HL-60 (cell line): ENCODE measurements at regions not wholly inside any gene's neighbourhood (a gene's known extent, or its start where the extent isn't known, plus 50 kb on each side); places are given as distances from the start of the nearest gene placed in this dataset.

ENCODE experiments used
- DNase-seq, 2 experiments: peaks; one replicate each; pipeline ENCODE4 v3.0.0-alpha.2; 2010 to 2020; ENCODE audit warnings: low read depth in 1 of 2, low spot score in 1 of 2
- H3K27ac ChIP-seq: fragments of 250-450 bp; sonication (Bioruptor Pico); replicated peaks from 2 replicates; pipeline ENCODE4 v1.5.1; 2020; ENCODE audit warnings: mild to moderate bottlenecking, moderate library complexity
- H3K27me3 ChIP-seq: fragments of 250-450 bp; sonication (Bioruptor Pico); 2 replicates; pipeline ENCODE4 v1.5.1; 2021; ENCODE audit warnings: mild to moderate bottlenecking, moderate library complexity; ENCODE audit not compliant: insufficient read depth, poor library complexity, severe bottlenecking
- H3K4me3 ChIP-seq: replicated peaks from 2 replicates; pipeline ENCODE4 v1.5.1; 2011; ENCODE audit warnings: mild to moderate bottlenecking, control low read depth, low read length; ENCODE audit not compliant: insufficient read depth
- CTCF ChIP-seq: IDR thresholded peaks from one replicate; pipeline ENCODE4 v1.5.1; 2011; ENCODE audit warnings: low read length, control low read depth, inconsistent platforms; ENCODE audit not compliant: insufficient read depth
- GABPA ChIP-seq: IDR thresholded peaks from 2 replicates; pipeline ENCODE4 v1.6.1; 2012; ENCODE audit warnings: low read depth
- POLR2AphosphoS5 ChIP-seq: IDR thresholded peaks from 2 replicates; pipeline ENCODE4 v1.6.1; 2012; ENCODE audit warnings: low read depth
- REST ChIP-seq: IDR thresholded peaks from 2 replicates; pipeline ENCODE4 v1.6.1; 2012; ENCODE audit warnings: low read depth; ENCODE audit not compliant: insufficient replicate concordance
- SPI1 ChIP-seq: IDR thresholded peaks from 2 replicates; pipeline ENCODE4 v1.6.1; 2012; ENCODE audit warnings: low read depth, mild to moderate bottlenecking, borderline replicate concordance

DNA sequence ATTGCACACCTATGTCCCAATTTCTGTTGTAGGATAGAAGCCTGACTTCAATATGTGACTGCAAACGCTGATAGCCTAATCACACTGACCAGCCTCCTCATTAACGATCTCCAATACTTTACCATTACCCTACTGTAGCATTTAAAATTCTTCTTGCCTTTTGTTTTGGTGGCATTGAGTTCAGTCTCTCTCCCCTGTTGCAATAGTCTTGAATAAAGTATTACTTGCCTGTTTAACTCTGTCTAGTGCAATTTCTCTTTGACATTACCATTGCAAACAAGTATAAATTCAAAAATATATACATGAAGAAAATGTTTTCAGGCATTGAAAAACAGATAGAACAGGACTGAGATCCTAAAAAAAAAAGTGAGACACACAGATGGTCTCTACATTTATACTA, 649.1 kb upstream of the B3GAT1 start:
- DNase-seq = no peak

DNA sequence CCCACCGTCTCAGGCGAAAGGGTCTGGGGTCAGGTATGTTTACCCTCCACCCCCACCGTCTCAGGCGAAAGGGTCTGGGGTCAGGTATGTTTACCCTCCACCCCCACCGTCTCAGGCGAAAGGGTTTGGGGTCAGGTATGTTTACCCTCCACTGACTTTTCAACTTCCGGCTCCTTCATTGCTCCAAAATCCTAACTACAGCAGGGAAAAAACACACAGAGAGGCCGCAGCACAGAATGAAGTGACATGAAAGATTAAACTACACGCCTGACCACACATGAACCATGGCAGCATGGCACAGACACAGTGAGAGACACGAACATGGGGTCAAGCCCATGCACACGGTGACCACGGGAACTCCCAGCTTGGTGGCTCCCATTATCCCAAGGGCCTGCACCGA, 634.9 kb upstream of the B3GAT1 start:
- TF ChIP-seq REST (no peak), SPI1 (no peak), POLR2AphosphoS5 (no peak), GABPA (no peak), CTCF (no peak)
- Histone ChIP-seq H3K27me3 (no peaks in the 10 kb centered on the region), H3K27ac (no peak overlapping the region), H3K4me3 (no peak overlapping the region)
- no peak for DNase-seq

More for the DNA sequence above, 649.1 kb upstream of the B3GAT1 start:
- Histone ChIP-seq H3K27me3 (no peaks in the 10 kb centered on the region), H3K27ac (no peak overlapping the region), H3K4me3 (no peak overlapping the region)
- no peak for TF ChIP-seq CTCF

- TF ChIP-seq POLR2AphosphoS5 (no peak), SPI1 (no peak), GABPA (no peak), CTCF (no peak), REST (no peak)
- Histone ChIP-seq H3K27ac (no peak overlapping the region), H3K4me3 (no peak overlapping the region), H3K27me3 (no peaks in the 10 kb centered on the region)
- no peak for DNase-seq
These were observed 634.5 kb upstream of the B3GAT1 start for GRCh38 chr11:135046556-135046955.

- no peak for DNase-seq
- Histone ChIP-seq H3K4me3 (no peak overlapping the region), H3K27ac (no peak overlapping the region), H3K27me3 (no peaks in the 10 kb centered on the region)
- TF ChIP-seq POLR2AphosphoS5 (no peak), SPI1 (no peak), REST (no peak), GABPA (no peak), CTCF (no peak)
These were observed 631.4 kb upstream of the B3GAT1 start for GRCh38 chr11:135043434-135043833.
